Heart left ventricle (tissue), 16 donors: ENCODE measurements at regions not wholly inside any gene's neighbourhood (a gene's known extent, or its start where the extent isn't known, plus 50 kb on each side); places are given as distances from the start of the nearest gene placed in this dataset.

Experiments
- ATAC-seq, 4 donors: fragments of 200-7000 bp; cut with Tn5 transposase; one replicate each; pipeline ENCODE4 v1.9.1; 2020 to 2022; ENCODE audit warnings: moderate library complexity in 4 of 4, mild to moderate bottlenecking in 3 of 4, moderate number of reproducible peaks in 1 of 4
- DNase-seq, 5 donors: peaks; one replicate each; pipeline ENCODE4 v3.0.0-alpha.2; 2020
- H3K27ac ChIP-seq, 12 donors: fragments of 200-600 bp; sonication (generic) in 4 of 12; one replicate each; pipeline versions ENCODE4 v1.5.0 to v1.8.0; 2016 to 2022; ENCODE audit warnings: mild to moderate bottlenecking in 2 of 12
- H3K27me3 ChIP-seq, 9 donors: fragments of 200-600 bp; sonication (generic) in 2 of 9; one replicate each; pipeline versions ENCODE4 v1.5.1 to v1.8.0; 2016 to 2022; ENCODE audit warnings: mild to moderate bottlenecking in 3 of 9
- H3K36me3 ChIP-seq, 9 donors: fragments of 200-600 bp; sonication (generic) in 2 of 9; one replicate each; pipeline versions ENCODE4 v1.5.0 to v1.8.0; 2018 to 2022; ENCODE audit warnings: mild to moderate bottlenecking in 2 of 9
- H3K4me1 ChIP-seq, 12 donors: fragments of 200-600 bp; sonication (generic) in 4 of 12; one replicate each; pipeline versions ENCODE4 v1.5.0 to v1.8.0; 2016 to 2022; ENCODE audit warnings: mild to moderate bottlenecking in 3 of 12
- H3K4me3 ChIP-seq, 12 donors: fragments of 200-600 bp; sonication (generic) in 4 of 12; one replicate each; pipeline versions ENCODE4 v1.5.0 to v1.8.0; 2017 to 2022; ENCODE audit warnings: mild to moderate bottlenecking in 9 of 12, moderate library complexity in 4 of 12
- H3K9me3 ChIP-seq, 12 donors: fragments of 200-600 bp; sonication (generic) in 4 of 12; one replicate each; pipeline versions ENCODE4 v1.5.0 to v1.8.0; 2016 to 2022; ENCODE audit warnings: mild to moderate bottlenecking in 1 of 12
- CTCF ChIP-seq, 12 donors: fragments of 200-600 bp; sonication (generic) in 4 of 12; IDR thresholded peaks; one replicate each; pipeline versions ENCODE4 v1.5.0 to v1.8.0; 2018 to 2022; ENCODE audit warnings: antibody characterized with exemption in 12 of 12, mild to moderate bottlenecking in 5 of 12
- POLR2A ChIP-seq, 2 donors: fragments of 450-650 bp; IDR thresholded peaks; one replicate each; pipeline ENCODE4 v1.6.1; 2017; ENCODE audit warnings: antibody characterized with exemption in 2 of 2, mild to moderate bottlenecking in 2 of 2, moderate library complexity in 2 of 2
- WGBS, 4 donors: extraction: QIAGEN DNeasy Blood & Tissue Kit in 2 of 4; methylation state at CpG; one replicate each; pipeline versions ENCODE4 v1.1.5 to v1.1.7; 2013 to 2018; 5-methylcytosine and 5-hydroxymethylcytosine counted together
- intact Hi-C, 10 donors: fragments of 100-400 bp; cut with DNase I; formaldehyde crosslinking; loops; one replicate each; pipeline versions ENCODE4 v1.11.1 to v1.14.2; 2022
- donor health status: ischemic (EF 13 %, LVEDD 7.1; RV severe dilation, severe dysfunction).
- donor health status: healthy with polysubstance abuse.
- donor health status: DM: no; HTN: yes; CAD: no.
- donor health status: DM: no; HTN: no; CAD: no.
- donor health status: ischemic (EF 25% LVEDD 6.9; RV normal size, moderate dysfunction).
- donor health status: ischemic (EF 25% LVEDD 5.7; RV mildly dilated, moderate dysfunction).
- donor health status: healthy.
- donor health status: DM: yes; HTN: yes; CAD: no.
- donor health status: ischemic (EF 35%, LVEDD 5.7; RV mildly dilated, moderate dysfunction).
- donor health status: nonischemic (EF 11% LVEDD 7.7; RV severe dilation, severe dysfunction).
- donor health status: DM: yes; HTN: yes; CAD: no.
- donor health status: PGD.
- donor health status: ischemic (EF 29% LVEDD 5.4; RV normal size, mild dysfunction).
- donor health status: nonischemic (EF 23%, LVEDD 6.1; RV moderate dilation, normal function).

DNA sequence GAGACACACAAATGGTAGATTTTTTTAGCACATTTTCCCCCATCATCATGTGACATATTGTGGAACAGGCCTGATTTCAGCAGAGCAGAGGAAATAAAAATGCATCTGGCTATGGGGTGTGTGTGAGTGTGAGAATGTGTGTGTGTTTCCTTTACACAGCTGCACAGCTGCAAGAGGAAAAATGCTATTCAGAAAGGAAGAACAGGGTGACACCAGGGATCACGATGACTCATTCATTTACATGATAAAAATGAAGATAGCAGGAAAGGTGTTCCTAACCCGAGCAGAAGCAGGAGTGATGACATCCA lies 469.5 kb upstream of the TSHZ3 start:
- intact Hi-C loops: no loop called here
- Histone ChIP-seq H3K4me3 (no peak overlapping the region), H3K9me3 (no peaks in the 10 kb centered on the region), H3K27me3 (no peaks in the 10 kb centered on the region), H3K36me3 (no peaks in the 10 kb centered on the region), H3K4me1 (peaks cover 0 to 10% (median 0%) of the 10 kb centered on the region in 12 donors), H3K27ac (no peak overlapping the region)
- DNase-seq (no peak), ATAC-seq (no peak)
- WGBS, 4 donors: 11 to 19% (median 16%) methylated on average over 2 of the region's 2 CpGs
- TF ChIP-seq CTCF (IDR thresholded peaks at IDR 0.05) (no peak), POLR2A (IDR thresholded peaks at IDR 0.05) (no peak)

DNA sequence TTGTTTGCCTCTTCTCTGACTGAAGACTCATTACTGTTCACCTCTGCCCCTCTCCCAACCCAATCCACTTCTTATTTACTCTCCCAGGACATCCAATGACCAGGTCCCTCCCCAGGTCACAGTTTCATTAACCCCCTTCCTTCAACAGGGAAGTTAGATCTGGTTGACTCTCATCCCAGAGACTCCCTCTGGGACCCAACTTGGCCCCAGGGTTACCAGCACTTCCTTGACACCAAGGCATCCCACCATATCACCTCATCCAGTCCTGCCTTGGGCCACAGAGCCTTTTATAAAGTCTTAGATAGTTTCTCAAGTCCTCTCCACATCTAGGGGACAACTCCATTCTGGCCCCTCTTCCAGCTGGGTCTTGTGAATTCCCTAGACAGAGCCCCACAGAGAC lies 470.6 kb upstream of the TSHZ3 start:
- DNase-seq (no peak), ATAC-seq (no peak)
- intact Hi-C loops: no loop called here
- Histone ChIP-seq H3K36me3 (no peaks in the 10 kb centered on the region), H3K4me1 (peaks cover 0 to 10% (median 0%) of the 10 kb centered on the region in 12 donors), H3K27me3 (no peaks in the 10 kb centered on the region), H3K4me3 (no peak overlapping the region), H3K9me3 (no peaks in the 10 kb centered on the region), H3K27ac (no peak overlapping the region)
- TF ChIP-seq CTCF (IDR thresholded peaks at IDR 0.05) (no peak), POLR2A (IDR thresholded peaks at IDR 0.05) (no peak)

DNA sequence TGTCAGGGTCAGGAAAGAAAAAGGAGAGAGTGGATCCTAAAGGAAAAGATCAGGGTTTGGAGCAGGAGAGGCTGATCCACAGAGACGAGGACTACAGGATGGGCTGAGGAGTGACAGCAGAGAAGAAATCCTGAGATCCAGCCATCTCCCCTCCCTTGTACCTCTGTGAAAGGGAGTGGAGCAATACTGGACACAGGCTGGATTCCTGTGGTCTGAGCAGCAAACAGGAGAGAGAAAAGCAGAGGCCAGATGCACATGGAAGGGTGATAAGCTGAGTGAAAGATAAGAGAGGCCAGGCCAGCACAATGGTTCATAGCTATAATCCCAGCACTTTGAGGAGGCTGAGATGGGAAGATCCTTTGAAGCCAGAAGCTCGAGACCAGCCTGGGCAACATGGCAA lies 472.1 kb upstream of the TSHZ3 start:
- Histone ChIP-seq H3K27me3 (no peaks in the 10 kb centered on the region), H3K27ac (no peak overlapping the region), H3K36me3 (no peaks in the 10 kb centered on the region), H3K9me3 (no peaks in the 10 kb centered on the region), H3K4me3 (no peak overlapping the region), H3K4me1 (peaks cover 0 to 10% (median 0%) of the 10 kb centered on the region in 12 donors)
- DNase-seq: no peak
- 30 to 39% (median 33%) methylated on average over 2 of the region's 2 CpGs for WGBS, 4 donors
- no peak for ATAC-seq
- TF ChIP-seq CTCF (IDR thresholded peaks at IDR 0.05): no peak
- no peak for TF ChIP-seq POLR2A (IDR thresholded peaks at IDR 0.05)
- intact Hi-C loops: no loop called here

DNA sequence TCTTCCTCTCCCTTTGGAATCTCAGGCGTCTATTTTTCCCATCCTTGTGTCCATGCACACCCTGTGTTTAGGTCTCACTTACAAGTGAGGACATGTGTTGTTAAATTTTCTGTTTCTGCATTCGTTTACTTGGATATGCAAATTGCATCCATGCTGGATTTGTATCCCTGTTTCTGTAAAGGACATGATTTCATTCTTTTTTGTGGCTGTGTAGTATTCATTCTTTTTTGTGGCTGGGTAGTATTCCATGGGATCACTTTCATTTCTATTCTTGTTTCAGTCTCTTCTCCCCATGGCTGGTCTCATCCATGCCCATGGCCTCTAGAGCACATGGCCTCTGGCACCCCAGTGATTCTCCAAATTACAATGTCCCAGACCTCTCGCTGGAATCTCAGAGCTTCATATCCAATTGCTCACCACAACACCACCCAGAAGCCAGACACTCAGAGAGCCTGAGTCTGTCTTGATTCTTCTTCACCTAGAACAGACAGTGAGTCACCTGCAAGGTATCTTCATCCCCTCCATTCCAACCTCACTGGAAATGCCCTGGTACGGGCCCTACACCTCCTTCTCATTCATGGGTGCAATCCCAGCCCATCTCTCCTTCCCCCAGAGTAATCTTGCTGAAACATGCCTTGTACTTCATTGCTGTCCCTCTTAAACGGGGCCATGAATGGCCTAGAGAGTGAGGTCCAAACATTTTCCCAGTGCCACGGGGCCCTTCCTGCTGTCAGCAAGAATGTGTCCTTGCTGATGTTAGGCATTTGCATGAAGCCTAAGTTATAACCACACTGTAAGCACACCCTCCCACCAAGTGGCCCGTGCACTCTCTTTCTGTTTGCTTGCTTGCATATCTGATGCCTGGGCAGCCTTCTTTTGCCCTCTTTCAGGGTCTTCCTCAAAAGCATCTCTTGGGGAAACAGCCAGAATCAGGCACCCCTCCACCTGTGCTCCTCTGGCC lies 476.2 kb upstream of the TSHZ3 start:
- WGBS, 4 donors: 68 to 74% (median 72%) methylated on average over 6 to 7 of the region's 7 CpGs

More for the DNA sequence above, 476.2 kb upstream of the TSHZ3 start:
- H3K27me3 ChIP-seq: no peaks in the 10 kb centered on the region
- H3K9me3 ChIP-seq: no peaks in the 10 kb centered on the region
- ATAC-seq (no peak), DNase-seq (no peak)
- no peak for TF ChIP-seq CTCF (IDR thresholded peaks at IDR 0.05)
- no peak for TF ChIP-seq POLR2A (IDR thresholded peaks at IDR 0.05)
- H3K4me3 ChIP-seq: no peak overlapping the region
- no peaks in the 10 kb centered on the region for H3K4me1 ChIP-seq
- H3K36me3 ChIP-seq: no peaks in the 10 kb centered on the region
- no peak overlapping the region for H3K27ac ChIP-seq
- intact Hi-C loops: no loop called here
